T-helper 1 cell treated with Interleukin-12 subunit alpha and Interleukin-12 subunit beta and Interleukin-4 antibody, amounts not matched to agents 30 μg/mL and 1 μg/mL, for 36 hours (primary cell): ENCODE measurements at regions not wholly inside any gene's neighbourhood (a gene's known extent, or its start where the extent isn't known, plus 50 kb on each side); places are given as distances from the start of the nearest gene placed in this dataset.
"Not testable (repeated sequence)": the region's sequence is repeated elsewhere in the genome, so short reads cannot be mapped to it uniquely, and the experiment has no call there.

Experiments
- H3K27ac Mint-ChIP-seq: one replicate; pipeline ENCODE4 v1.8.0; 2021; ENCODE audit warnings: mild to moderate bottlenecking, mixed read lengths
- H3K27me3 Mint-ChIP-seq: one replicate; pipeline ENCODE4 v1.8.0; 2021; ENCODE audit warnings: low read depth, mixed read lengths
- H3K36me3 Mint-ChIP-seq: one replicate; pipeline ENCODE4 v1.8.0; 2021; ENCODE audit warnings: low read depth, mixed read lengths
- H3K4me1 Mint-ChIP-seq: one replicate; pipeline ENCODE4 v1.8.0; 2021; ENCODE audit warnings: low read depth, mixed read lengths
- H3K4me3 Mint-ChIP-seq: one replicate; pipeline ENCODE4 v1.8.0; 2021; ENCODE audit warnings: mild to moderate bottlenecking, moderate library complexity, mixed read lengths
- H3K9me3 Mint-ChIP-seq: one replicate; pipeline ENCODE4 v1.8.0; 2021; ENCODE audit warnings: mixed read lengths

DNA sequence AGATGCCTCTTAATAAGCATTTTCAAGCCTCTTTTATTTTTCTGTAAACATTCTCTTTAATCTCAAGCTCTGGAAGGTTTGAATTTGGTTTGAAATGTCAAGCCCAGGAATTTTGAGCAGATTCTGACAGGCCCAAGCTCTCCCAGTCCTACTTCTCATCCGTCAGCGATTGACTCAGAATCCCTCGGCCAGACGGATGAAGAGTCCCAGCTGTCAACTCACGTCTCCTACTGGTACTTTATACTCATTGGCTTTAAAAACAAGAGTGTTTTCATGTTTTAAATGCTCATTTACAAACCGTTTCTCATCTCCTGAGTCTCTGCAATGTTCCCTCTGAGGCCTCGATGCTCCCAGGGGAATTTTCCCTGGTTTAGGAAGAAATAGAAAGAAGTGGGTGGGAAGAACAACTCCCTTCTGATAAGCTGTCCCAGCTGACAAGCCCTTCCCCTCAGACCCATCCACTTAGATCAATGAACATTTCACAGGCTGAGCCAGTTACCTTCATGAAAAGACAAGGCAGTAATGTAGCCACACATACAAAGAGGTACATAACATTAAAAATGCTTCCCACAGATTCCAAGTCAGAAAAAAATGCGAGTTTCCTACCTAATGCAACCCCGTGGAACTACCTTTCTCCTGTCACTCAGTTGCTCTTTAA, 478.2 kb upstream of the DPH6 start:
- Mint-ChIP-seq H3K36me3 (no peaks in the 10 kb centered on the region), H3K4me1 (no peaks in the 10 kb centered on the region), H3K27ac (no peak overlapping the region), H3K27me3 (no peaks in the 10 kb centered on the region), H3K9me3 (no peaks in the 10 kb centered on the region), H3K4me3 (no peak overlapping the region)

DNA sequence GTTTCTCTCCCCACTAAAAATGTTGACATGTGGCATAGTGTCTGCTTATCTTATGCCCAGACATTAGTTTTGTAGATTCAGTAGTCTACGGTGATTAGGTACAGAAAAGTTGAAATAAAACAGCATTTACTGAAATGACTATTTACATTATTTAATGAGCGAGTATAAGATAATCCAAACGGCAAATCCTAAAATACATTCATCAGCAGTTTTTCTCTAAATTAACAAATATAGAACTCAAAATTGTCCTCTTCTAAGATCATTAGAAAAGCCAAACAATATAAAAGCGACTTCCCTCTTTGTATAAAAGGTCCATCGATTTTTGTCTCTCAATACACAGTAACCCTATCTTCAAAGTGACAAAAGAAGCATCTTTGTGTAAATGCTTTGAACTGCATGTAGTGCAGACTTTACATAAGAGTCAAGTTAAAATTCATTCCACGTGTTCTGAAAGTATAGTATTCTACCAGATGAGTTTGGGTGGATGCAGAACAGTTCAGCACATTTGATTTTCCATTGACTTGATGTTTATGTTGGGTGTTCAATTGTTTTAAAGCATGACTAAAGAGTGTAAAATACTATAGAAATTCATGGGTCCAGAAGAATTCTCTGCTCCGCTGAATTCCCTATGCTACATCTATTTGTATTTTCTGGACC, 480.8 kb upstream of the DPH6 start:
- no peaks in the 10 kb centered on the region for H3K9me3 Mint-ChIP-seq
- H3K36me3 Mint-ChIP-seq = no peaks in the 10 kb centered on the region
- no peaks in the 10 kb centered on the region for H3K27me3 Mint-ChIP-seq
- H3K27ac Mint-ChIP-seq = no peak overlapping the region
- H3K4me1 Mint-ChIP-seq = no peaks in the 10 kb centered on the region
- no peak overlapping the region for H3K4me3 Mint-ChIP-seq

DNA sequence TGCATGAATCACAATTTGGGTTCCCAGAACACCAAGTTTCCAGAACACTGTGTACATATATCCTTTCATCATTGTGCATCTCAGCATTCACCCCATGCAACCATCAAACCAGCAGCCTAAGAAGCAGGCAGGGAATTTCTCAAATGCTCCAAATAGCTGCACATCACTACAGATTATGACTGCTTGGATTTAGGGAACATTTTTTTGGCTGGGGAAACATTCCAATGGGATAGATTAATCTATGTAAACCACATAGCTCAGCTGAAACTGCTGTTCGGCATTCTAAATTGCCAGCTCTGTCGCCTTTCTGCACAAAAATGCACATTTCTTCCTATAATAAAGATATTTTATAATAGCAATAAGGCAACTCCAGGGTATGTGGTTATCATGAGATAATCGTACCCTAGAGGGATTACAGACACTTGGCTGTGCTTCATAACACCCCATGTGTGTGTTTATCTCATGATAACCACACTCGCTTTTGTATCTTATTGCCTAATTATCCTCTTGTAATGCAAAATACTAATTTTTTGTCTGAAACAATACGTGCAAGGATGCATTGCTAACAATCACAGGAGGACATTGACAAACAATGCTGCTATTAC, 483.7 kb upstream of the DPH6 start:
- Mint-ChIP-seq H3K4me3 (no peak overlapping the region), H3K36me3 (no peaks in the 10 kb centered on the region), H3K27ac (no peak overlapping the region), H3K4me1 (no peaks in the 10 kb centered on the region), H3K27me3 (no peaks in the 10 kb centered on the region), H3K9me3 (no peaks in the 10 kb centered on the region)

DNA sequence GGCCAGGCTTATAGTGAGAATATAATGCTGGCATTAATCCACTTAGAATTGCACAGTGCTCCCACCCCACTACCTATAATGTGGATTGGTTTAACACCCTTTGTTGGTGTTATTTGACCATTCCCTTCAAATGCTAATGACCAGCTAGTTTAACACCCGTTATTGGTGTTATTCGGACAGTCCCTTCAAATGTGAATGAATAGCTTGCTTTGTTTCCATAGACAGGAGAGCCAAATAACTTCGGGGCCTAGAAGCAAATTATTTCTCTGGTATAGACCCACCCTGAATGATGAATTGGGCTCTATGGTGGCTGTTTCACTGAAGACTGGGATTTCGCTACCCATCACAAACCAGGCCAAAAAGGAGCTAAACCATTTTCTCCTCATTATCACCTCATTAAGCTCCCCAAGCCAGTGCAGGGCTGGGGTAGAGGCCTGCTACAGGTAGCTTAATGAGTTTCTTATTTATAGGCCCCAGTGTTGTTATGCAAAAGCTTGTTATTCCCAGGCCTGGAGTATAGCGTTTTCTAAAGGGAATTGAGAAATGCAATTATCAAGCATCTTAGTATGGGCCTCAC, 494.1 kb upstream of the DPH6 start:
- H3K27me3 Mint-ChIP-seq = no peaks in the 10 kb centered on the region
- no peak overlapping the region for H3K4me3 Mint-ChIP-seq
- no peaks in the 10 kb centered on the region for H3K36me3 Mint-ChIP-seq
- H3K27ac Mint-ChIP-seq = no peak overlapping the region
- peaks cover 7% of the 10 kb centered on the region for H3K9me3 Mint-ChIP-seq
- H3K4me1 Mint-ChIP-seq = no peaks in the 10 kb centered on the region

DNA sequence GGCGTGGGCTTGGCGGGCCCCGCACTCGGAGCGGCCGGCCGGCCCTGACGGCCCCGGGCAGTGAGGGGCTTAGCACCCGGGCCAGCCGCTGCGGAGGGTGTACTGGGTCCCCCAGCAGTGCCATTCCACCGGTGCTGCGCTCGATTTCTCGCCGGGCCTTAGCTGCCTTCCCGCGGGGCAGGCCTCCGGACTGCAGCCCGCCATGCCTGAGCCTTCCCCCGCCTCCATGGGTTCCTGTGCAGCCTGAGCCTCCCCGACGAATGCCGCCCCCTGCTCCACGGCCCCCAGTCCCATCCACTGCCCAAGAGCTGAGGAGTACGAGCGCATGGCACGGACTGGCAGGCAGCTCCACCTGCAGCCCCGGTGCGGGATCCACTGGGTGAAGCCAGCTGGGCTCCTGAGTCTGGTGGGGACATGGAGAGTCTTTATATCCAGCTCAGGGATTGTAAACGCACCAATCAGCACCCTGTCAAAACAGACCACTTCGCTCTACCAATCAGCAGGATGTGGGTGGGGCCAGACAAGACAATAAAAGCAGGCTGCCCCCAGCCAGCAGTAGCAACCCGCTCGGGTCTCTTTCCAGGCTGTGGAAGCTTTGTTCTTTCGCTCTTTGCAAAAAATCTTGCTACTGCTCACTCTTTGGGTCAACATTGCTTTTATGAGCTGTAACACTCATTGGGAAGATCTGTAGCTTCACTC, 501.2 kb upstream of the DPH6 start:
- H3K9me3 Mint-ChIP-seq, H3K27me3 Mint-ChIP-seq, H3K36me3 Mint-ChIP-seq, H3K4me1 Mint-ChIP-seq, H3K27ac Mint-ChIP-seq, H3K4me3 Mint-ChIP-seq: not testable (repeated sequence)

DNA sequence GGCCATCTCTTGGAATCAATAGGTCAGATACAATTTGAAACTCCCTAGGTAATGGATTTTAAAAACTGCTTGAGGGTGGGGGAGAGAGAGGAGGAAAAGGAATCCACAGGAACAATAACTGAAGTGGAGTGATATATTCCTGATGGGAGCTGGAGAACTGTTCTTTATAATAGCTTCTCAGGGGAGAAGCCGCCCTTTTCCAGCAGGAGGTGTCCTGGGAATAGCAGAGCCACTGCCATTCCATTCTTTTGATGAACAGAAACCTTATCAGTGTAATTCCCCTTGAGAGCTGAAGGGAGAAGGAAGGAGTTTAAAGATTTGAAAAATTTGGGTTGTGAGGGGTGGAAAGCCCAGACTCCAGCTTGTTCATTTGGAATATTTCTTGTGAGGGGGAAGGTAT, 504.9 kb upstream of the DPH6 start:
- H3K4me3 Mint-ChIP-seq = no peak overlapping the region
- no peaks in the 10 kb centered on the region for H3K4me1 Mint-ChIP-seq
- no peaks in the 10 kb centered on the region for H3K36me3 Mint-ChIP-seq
- H3K27me3 Mint-ChIP-seq = no peaks in the 10 kb centered on the region
- no peak overlapping the region for H3K27ac Mint-ChIP-seq
- no peaks in the 10 kb centered on the region for H3K9me3 Mint-ChIP-seq

DNA sequence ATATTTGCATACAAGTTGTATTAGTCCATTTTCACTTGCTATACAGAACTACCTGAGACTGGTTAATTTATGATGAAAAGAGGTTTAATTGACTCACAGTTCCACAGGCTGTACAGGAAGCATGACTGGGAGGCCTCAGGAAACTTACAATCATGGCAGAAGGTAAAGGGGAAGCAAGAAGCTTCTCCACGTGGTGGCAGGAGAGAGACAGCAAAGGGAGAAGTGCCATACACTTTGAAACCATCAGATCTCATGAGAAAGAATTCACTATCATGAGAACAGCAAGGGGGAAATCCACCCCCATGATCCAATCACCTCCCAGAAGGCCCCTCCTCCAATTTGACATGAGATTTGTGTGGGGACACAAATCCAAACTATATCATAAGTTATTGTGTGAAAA, 506.7 kb upstream of the DPH6 start:
- H3K9me3 Mint-ChIP-seq, H3K27ac Mint-ChIP-seq, H3K27me3 Mint-ChIP-seq, H3K4me1 Mint-ChIP-seq, H3K36me3 Mint-ChIP-seq, H3K4me3 Mint-ChIP-seq: not testable (repeated sequence)

DNA sequence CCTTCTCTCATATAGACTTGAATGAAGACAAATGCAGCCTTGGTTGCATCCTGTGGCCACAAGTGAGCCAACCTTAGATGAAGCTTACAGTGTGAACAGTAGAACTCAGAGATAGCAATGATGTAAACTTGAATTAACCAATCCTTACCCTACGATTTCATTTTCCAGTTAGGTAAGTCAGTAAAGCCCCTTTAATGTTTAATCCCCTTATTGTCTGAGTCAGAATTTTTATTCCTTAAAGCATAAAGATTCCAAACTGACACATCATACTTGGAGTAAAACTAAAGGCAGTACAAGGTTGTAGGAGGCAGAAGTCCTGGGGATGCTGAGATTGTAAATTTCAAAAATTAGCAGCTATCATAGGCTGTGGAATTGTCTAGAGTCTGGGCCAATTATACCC, 507.8 kb upstream of the DPH6 start:
- no peak overlapping the region for H3K27ac Mint-ChIP-seq
- H3K9me3 Mint-ChIP-seq = no peaks in the 10 kb centered on the region
- H3K27me3 Mint-ChIP-seq = no peaks in the 10 kb centered on the region
- H3K4me1 Mint-ChIP-seq = no peaks in the 10 kb centered on the region
- no peaks in the 10 kb centered on the region for H3K36me3 Mint-ChIP-seq
- no peak overlapping the region for H3K4me3 Mint-ChIP-seq

DNA sequence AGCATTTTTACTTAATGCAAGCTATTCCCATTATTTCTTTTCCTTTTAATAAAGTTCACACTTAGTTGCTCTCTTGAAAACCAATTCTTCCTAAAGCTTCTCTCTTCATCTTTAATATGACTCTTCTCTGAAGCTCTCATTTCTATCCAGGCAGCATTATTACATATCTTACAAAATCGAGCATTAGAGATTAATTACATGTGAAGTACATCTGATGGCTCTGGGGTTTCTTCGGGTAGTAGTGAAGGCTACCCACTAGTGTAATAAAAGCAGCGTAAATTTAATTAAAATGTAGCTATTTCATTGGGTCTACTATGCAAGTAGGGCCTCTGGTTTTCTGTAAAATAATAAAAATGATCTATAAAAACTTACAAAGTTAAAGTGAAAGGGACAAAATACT, 513.6 kb upstream of the DPH6 start:
- H3K36me3 Mint-ChIP-seq = no peaks in the 10 kb centered on the region
- H3K4me3 Mint-ChIP-seq = no peak overlapping the region
- no peaks in the 10 kb centered on the region for H3K4me1 Mint-ChIP-seq
- no peak overlapping the region for H3K27ac Mint-ChIP-seq
- no peaks in the 10 kb centered on the region for H3K27me3 Mint-ChIP-seq
- H3K9me3 Mint-ChIP-seq = no peaks in the 10 kb centered on the region

DNA sequence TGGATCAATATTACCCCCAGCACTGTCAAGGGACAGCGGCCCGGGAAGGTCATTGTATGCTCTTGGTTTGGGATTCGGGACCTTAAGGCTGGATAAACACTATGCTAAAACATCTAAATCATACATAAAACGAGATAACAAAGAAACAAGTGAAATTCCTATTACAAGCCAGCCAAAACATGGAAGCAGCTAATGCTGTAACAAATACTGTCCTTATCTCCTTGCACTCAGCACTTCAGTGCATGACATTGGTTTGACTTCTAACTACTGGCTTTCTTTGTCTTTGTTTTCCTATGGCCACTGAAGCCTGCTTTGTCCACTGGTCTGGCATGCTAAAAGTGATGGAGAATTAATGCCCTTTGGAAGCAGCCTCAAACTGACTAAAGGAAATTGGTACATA, 516.4 kb upstream of the DPH6 start:
- no peaks in the 10 kb centered on the region for H3K27me3 Mint-ChIP-seq
- H3K27ac Mint-ChIP-seq = no peak overlapping the region
- H3K9me3 Mint-ChIP-seq = no peaks in the 10 kb centered on the region
- H3K4me1 Mint-ChIP-seq = no peaks in the 10 kb centered on the region
- no peaks in the 10 kb centered on the region for H3K36me3 Mint-ChIP-seq
- H3K4me3 Mint-ChIP-seq = no peak overlapping the region

DNA sequence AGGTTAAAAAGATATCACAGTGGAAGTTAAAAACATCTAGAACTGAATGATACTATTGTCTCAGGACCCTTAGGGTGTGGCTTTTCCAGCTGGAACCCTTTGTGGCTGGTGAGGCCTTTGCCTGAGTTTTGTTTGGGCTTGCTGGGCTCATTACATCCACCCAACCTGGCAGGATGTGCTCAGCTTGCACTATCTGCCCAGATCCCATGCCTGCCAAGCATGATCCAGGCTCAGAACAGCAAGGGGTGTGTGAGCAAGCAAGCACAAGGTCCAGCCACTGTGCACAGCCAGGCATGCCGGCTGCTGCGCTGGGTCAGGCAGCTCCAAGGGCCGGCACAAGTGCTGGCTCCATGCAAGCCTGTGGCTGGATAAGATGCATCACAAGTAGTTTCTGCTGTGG, 512.7 kb upstream of the CDIN1 start:
- H3K36me3 Mint-ChIP-seq = no peaks in the 10 kb centered on the region
- no peaks in the 10 kb centered on the region for H3K4me1 Mint-ChIP-seq

DNA sequence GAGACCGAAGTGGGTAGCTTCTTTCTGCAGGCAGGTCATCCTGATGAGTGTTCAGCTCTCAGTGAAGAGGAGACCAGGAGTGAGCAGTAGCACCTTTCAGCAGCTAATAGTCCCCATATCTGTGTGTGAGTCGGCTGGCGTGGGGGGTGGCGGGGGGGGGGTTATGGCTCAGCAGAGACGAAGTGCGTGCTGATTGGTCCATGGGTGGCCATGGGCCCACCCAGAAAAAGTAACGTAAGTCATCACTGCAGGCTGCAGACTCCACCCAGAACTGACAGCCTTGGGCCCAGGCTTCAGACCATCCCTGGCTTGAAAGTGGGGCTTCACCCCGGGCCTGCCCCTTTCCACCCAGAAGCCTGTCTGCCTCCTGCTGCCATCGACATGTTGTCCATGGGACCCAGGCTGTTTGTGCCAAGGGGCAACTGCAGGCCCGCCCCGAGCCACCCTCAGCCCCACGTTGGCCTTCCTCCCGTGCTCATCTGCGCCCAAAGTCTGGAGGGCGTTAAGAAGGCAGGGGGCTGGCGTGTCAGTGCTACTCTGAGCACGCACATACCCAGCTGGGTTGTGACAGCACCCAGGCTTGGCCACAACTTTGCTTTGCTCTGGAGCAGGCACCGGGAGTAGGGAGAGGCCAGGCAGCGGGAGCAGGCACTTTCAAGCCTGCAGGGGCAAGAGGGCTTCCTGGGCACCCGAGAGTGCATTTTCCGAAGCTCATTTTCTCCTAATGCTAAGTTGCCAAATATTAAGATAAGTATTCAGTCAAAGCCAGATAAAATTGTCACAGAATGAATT, 511.7 kb upstream of the CDIN1 start:
- no peaks in the 10 kb centered on the region for H3K9me3 Mint-ChIP-seq
- no peaks in the 10 kb centered on the region for H3K4me1 Mint-ChIP-seq
- no peak overlapping the region for H3K4me3 Mint-ChIP-seq
- H3K27me3 Mint-ChIP-seq = no peaks in the 10 kb centered on the region
- H3K36me3 Mint-ChIP-seq = no peaks in the 10 kb centered on the region
- H3K27ac Mint-ChIP-seq = no peak overlapping the region

More for the DNA sequence above, 512.7 kb upstream of the CDIN1 start:
- Mint-ChIP-seq H3K4me3 (no peak overlapping the region), H3K9me3 (no peaks in the 10 kb centered on the region), H3K27me3 (no peaks in the 10 kb centered on the region), H3K27ac (no peak overlapping the region)

DNA sequence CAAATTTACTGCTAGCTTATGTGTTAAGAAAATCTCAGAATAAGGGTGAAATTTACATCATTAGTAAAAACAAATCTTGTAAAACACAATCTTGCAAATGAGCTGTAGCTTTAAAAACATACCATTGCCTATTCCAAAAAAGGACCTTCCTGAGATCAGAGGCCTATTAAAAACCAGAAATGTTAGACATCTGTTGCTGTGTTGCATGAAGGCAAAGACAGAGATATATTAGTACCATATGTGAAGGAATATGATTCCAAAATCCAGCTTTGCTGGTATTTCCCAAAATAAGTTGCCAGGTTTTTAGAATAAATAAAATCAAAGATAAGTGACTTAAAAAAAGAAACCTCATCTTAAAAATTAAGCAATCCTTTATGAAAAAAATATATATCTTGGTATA, 504.1 kb upstream of the CDIN1 start:
- Mint-ChIP-seq H3K27ac (no peak overlapping the region), H3K27me3 (no peaks in the 10 kb centered on the region), H3K9me3 (peaks cover 11% of the 10 kb centered on the region), H3K36me3 (no peaks in the 10 kb centered on the region), H3K4me3 (no peak overlapping the region), H3K4me1 (no peaks in the 10 kb centered on the region)

DNA sequence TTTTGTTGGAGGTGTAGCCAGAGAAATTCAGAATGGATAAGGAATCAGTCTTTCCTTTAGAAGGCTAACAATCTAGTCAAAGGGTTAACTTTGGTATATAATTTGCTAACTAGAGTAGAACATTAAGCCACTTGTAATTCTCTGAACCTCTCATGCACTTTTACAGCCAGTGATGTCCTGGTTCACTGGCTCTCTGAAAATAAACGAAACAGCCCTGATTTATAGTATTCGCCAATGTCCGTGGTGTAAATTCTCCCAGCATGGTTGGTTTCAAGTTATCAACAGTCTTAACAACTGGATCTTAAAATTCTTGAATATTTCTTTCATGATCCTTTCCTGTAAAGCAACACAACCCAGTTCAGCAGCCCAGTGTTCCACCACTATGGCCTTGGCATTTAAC, 500.4 kb upstream of the CDIN1 start:
- H3K27ac Mint-ChIP-seq = no peak overlapping the region

More for the DNA sequence above, 500.4 kb upstream of the CDIN1 start:
- Mint-ChIP-seq H3K9me3 (peaks cover 18% of the 10 kb centered on the region), H3K4me1 (no peaks in the 10 kb centered on the region), H3K27me3 (no peaks in the 10 kb centered on the region), H3K36me3 (no peaks in the 10 kb centered on the region), H3K4me3 (no peak overlapping the region)
